H7 (cell line): ENCODE measurements at regions not wholly inside any gene's neighbourhood (a gene's known extent, or its start where the extent isn't known, plus 50 kb on each side); places are given as distances from the start of the nearest gene placed in this dataset.

Experiments used
- DNase-seq: peaks from one replicate; pipeline ENCODE4 v3.0.0; 2012
- H3K27me3 ChIP-seq: 2 replicates; pipeline ENCODE4 v1.6.0; 2011; ENCODE audit warnings: mild to moderate bottlenecking, low read length; ENCODE audit not compliant: control insufficient read depth, insufficient read depth
- H3K36me3 ChIP-seq: replicated peaks from 2 replicates; pipeline ENCODE4 v1.5.1; 2011; ENCODE audit warnings: low read length; ENCODE audit not compliant: control insufficient read depth, insufficient read depth
- H3K4me3 ChIP-seq: 2 replicates; pipeline ENCODE4 v1.5.1; 2011; ENCODE audit warnings: low read depth, mild to moderate bottlenecking, control low read depth, low read length, moderate library complexity; ENCODE audit not compliant: insufficient read depth

DNA sequence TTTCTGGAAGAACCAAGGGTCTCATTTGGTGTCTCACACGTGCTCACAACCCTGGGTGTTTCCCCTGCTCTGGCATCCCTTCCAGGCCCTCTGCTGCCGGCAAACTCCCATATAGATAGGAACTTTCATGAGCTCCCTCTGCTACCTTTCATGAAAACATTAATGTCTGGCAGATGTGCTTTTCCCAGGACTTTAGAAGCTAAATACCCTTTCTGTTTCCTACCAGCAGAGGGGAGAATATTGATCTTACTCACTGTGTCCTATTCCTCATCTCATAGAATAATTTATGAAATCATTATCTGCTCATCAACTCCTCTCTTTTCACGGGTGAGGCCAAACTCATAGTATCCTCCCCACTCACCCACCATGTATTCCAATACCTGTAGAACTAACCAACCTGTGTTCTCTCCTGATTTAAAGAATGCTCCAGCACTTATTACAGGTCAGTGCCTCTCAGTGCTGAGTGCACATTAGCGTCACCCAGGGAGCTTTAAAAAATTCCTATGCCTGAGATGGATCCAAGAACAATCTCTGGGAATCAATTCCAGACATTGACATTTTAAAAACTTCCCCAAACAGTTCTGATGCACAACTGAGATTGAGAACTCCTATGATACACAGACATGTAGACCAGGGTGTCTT is 298.5 kb upstream of the JAG1 start:
- Histone ChIP-seq H3K36me3 (no peaks in the 10 kb centered on the region), H3K4me3 (no peak overlapping the region), H3K27me3 (no peaks in the 10 kb centered on the region)
- no peak for DNase-seq

DNA sequence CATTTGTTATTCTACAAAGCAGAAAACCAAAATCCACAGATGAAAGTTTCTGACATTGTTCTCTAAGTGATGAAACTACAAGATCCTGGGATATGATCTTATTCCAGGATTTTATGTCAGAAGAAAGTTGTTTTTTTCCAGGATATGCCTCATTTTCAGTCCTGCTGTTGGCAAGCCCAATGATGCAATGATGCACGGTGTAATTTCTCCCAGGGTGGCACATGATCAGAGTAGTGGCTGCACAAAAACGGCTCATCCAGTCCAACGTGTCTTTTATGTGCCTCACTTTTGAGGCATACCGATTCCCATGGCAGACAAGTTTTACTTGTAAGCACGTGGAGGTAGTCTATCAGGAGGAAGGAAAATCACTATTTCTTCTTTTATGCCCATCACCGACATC is 302.3 kb upstream of the JAG1 start:
- no peak overlapping the region for H3K4me3 ChIP-seq
- H3K36me3 ChIP-seq, result no peaks in the 10 kb centered on the region
- no peak for DNase-seq
- H3K27me3 ChIP-seq, result no peaks in the 10 kb centered on the region

- no peak for DNase-seq
- Histone ChIP-seq H3K27me3 (no peaks in the 10 kb centered on the region), H3K36me3 (no peaks in the 10 kb centered on the region), H3K4me3 (no peak overlapping the region)
Measured at GRCh38 chr20:10978019-10978702, 304.4 kb upstream of the JAG1 start.

- H3K36me3 ChIP-seq, result no peaks in the 10 kb centered on the region
- H3K27me3 ChIP-seq, result no peaks in the 10 kb centered on the region
- no peak overlapping the region for H3K4me3 ChIP-seq
- DNase-seq, result no peak
Measured at GRCh38 chr20:10978713-10979112, 304.9 kb upstream of the JAG1 start.

- Histone ChIP-seq H3K36me3 (no peaks in the 10 kb centered on the region), H3K4me3 (no peak overlapping the region), H3K27me3 (no peaks in the 10 kb centered on the region)
- DNase-seq, result no peak
Measured at GRCh38 chr20:10982692-10983091, 308.9 kb upstream of the JAG1 start.

DNA sequence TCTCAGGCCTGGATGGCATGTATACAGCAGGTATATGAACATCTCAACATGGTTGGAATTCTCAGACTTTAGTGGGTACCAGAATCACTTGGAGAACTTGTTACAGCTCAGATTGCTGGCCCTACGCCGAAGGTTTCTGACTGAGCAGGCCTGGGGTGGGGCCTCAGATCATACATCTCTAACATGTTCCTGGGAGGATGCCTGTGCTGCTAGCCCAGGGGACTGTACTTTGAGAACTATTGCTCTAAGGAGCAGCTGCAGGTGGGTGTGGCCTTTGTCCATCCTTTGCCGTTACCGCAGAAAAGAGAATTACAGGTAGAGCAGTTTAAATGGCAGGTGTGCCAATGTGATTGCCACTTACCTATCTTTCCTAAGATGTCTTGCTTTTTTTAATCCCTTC is 310.5 kb upstream of the JAG1 start:
- no peak for DNase-seq
- Histone ChIP-seq H3K36me3 (no peaks in the 10 kb centered on the region), H3K4me3 (no peak overlapping the region), H3K27me3 (no peaks in the 10 kb centered on the region)

DNA sequence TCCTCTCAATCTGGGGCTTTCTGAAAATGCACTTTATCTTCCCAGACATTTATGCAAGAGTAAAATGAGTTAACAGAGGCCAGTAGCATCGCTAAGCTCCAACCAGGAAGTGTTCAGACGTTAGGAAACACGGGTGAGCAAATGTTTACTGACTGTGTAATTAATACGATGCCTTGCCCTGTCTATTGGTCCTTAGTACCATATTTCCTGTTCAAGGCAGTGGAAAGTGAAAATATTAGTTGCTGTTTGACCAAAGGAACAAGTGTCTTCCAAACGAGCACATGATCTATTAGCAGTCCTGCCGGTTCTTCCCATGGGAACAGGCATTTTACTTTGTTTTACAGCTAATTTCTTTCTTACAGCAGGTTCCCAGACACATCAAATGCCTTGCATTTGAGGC is 311.1 kb upstream of the JAG1 start:
- Histone ChIP-seq H3K27me3 (no peaks in the 10 kb centered on the region), H3K36me3 (no peaks in the 10 kb centered on the region), H3K4me3 (no peak overlapping the region)
- DNase-seq, result no peak

DNA sequence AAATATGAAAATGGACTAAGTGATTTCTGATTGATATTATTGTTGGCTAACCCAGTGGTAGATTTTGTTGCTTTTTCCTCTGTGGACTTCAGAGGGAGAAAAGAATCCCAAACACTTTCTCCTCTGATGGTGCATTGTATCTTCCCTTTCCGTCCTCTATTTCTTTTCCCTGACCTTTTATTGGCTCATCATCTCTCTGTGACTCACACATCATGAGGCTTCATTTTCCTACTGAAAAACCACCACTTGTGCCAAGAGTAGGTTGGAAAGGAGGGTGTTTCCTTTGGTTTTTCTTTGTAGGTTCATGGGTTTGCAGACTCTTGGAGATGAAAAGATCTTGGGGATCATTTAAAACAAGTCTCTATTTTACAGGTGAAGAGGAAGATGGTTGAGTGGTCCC is 311.7 kb upstream of the JAG1 start:
- H3K36me3 ChIP-seq, result no peaks in the 10 kb centered on the region
- no peak overlapping the region for H3K4me3 ChIP-seq
- no peaks in the 10 kb centered on the region for H3K27me3 ChIP-seq
- no peak for DNase-seq

DNA sequence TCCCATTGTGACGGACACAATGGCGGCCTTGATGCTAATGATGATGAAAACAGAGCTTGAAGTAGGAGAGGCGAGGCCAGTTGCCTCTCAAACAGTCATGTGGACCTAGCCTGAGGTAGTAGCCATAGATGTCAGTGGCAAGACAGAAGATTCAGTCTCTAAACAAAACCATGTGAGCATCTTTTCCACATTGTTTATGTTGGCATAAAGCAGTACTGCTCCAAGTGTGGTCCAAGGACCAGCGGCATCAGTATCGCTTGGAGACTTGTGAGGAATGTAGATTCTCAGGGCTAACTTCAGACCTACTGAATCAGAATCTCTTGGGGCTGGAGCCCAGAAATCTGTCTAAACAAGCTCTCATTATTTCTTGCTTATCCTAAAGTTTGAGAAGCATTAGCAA is 312.8 kb upstream of the JAG1 start:
- Histone ChIP-seq H3K27me3 (no peaks in the 10 kb centered on the region), H3K36me3 (no peaks in the 10 kb centered on the region), H3K4me3 (no peak overlapping the region)
- no peak for DNase-seq

GRCh38 chr20:10987651-10988383 is 314.0 kb upstream of the JAG1 start:
- Histone ChIP-seq H3K4me3 (no peak overlapping the region), H3K27me3 (no peaks in the 10 kb centered on the region), H3K36me3 (no peaks in the 10 kb centered on the region)
- no peak for DNase-seq

- no peak overlapping the region for H3K4me3 ChIP-seq
- H3K27me3 ChIP-seq, result no peaks in the 10 kb centered on the region
- DNase-seq, result no peak
- no peaks in the 10 kb centered on the region for H3K36me3 ChIP-seq
Measured at GRCh38 chr20:10990625-10991382, 317.0 kb upstream of the JAG1 start.

- DNase-seq, result no peak
- no peak overlapping the region for H3K4me3 ChIP-seq
- H3K36me3 ChIP-seq, result no peaks in the 10 kb centered on the region
- H3K27me3 ChIP-seq, result no peaks in the 10 kb centered on the region
Measured at GRCh38 chr20:10992731-10993130, 318.9 kb upstream of the JAG1 start.

DNA sequence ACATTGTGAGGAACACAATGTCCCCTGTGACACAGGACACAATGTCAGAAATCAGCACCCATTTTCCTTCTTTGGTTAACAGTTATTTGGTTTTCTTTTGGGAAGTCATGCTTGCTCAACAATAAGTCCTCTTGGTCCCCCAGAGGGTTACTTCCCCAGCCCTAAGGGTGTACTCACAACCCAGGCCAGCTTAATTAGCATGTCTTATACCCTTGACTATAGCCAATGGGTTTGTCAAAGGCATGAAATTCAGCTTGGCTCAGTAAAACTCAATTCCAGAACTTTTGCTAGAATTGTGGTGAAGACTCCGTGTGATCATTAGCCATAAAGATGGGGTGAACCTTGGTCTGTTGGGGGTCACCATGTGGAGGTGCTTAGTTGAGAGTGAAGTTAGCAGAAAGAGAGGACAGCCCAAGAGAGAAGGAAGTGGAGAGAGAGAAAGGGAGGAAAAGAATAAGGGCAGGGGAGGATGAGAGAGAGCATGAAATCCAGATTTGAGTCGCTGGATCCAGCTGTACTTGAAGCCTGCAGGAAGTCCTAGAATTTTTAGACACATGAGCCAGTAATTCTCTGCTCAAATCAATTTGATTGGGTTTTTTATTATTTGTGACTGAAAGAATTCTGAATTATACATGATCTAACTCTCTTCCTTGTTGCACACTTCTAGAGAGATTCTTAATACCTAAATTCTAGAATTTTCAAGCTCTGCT is 321.3 kb upstream of the JAG1 start:
- H3K27me3 ChIP-seq, result no peaks in the 10 kb centered on the region
- DNase-seq, result no peak
- H3K36me3 ChIP-seq, result no peaks in the 10 kb centered on the region
- no peak overlapping the region for H3K4me3 ChIP-seq

- no peak overlapping the region for H3K4me3 ChIP-seq
- no peak for DNase-seq
- H3K27me3 ChIP-seq, result no peaks in the 10 kb centered on the region
- H3K36me3 ChIP-seq, result no peaks in the 10 kb centered on the region
Measured at GRCh38 chr20:10998476-10998875, 324.7 kb upstream of the JAG1 start.
